HG02884 (cell line): ENCODE measurements at regions not wholly inside any gene's neighbourhood (a gene's known extent, or its start where the extent isn't known, plus 50 kb on each side); places are given as distances from the start of the nearest gene placed in this dataset.

ENCODE experiments used
- ATAC-seq: cut with Tn5 transposase; IDR thresholded peaks from one replicate; pipeline ENCODE4 v1.9.1; 2021; ENCODE audit warnings: mild to moderate bottlenecking, moderate library complexity; ENCODE audit not compliant: unreplicated experiment

GRCh38 chr9:12464400-12464799, 228.8 kb upstream of the TYRP1 start:
- ATAC-seq: no peak

GRCh38 chr9:12464910-12465512, 228.2 kb upstream of the TYRP1 start:
- ATAC-seq: no peak

GRCh38 chr9:12469084-12469483, 224.1 kb upstream of the TYRP1 start:
- no peak for ATAC-seq

GRCh38 chr9:12494411-12494810, 198.8 kb upstream of the TYRP1 start:
- no peak for ATAC-seq

GRCh38 chr9:12497790-12498189, 195.4 kb upstream of the TYRP1 start:
- ATAC-seq: no peak

- no peak for ATAC-seq
Observed at GRCh38 chr9:12502520-12502919, 190.7 kb upstream of the TYRP1 start.

- ATAC-seq: no peak
Observed at GRCh38 chr9:12503606-12504122, 189.5 kb upstream of the TYRP1 start.

GRCh38 chr9:12510551-12510950, 182.6 kb upstream of the TYRP1 start:
- no peak for ATAC-seq

GRCh38 chr9:12511726-12512125, 181.5 kb upstream of the TYRP1 start:
- no peak for ATAC-seq

GRCh38 chr9:12516031-12516430, 177.2 kb upstream of the TYRP1 start:
- no peak for ATAC-seq

GRCh38 chr9:12516573-12516972, 176.6 kb upstream of the TYRP1 start:
- ATAC-seq: no peak

- ATAC-seq: no peak
Observed at GRCh38 chr9:12538842-12539579, 154.2 kb upstream of the TYRP1 start.

GRCh38 chr9:12539580-12539975, 153.6 kb upstream of the TYRP1 start:
- ATAC-seq: no peak

- no peak for ATAC-seq
Observed at GRCh38 chr9:12544700-12545099, 148.5 kb upstream of the TYRP1 start.

- no peak for ATAC-seq
Observed at GRCh38 chr9:12554636-12555035, 138.5 kb upstream of the TYRP1 start.

- no peak for ATAC-seq
Observed at GRCh38 chr9:12566404-12567090, 126.6 kb upstream of the TYRP1 start.

- no peak for ATAC-seq
Observed at GRCh38 chr9:12584656-12585522, 108.3 kb upstream of the TYRP1 start.

GRCh38 chr9:12595400-12595799, 97.8 kb upstream of the TYRP1 start:
- no peak for ATAC-seq

GRCh38 chr9:12604164-12604821, 88.9 kb upstream of the TYRP1 start:
- no peak for ATAC-seq

- ATAC-seq: no peak
Observed at GRCh38 chr9:12612211-12612770, 80.9 kb upstream of the TYRP1 start.
